H1 (cell line): ENCODE measurements at regions not wholly inside any gene's neighbourhood (a gene's known extent, or its start where the extent isn't known, plus 50 kb on each side); places are given as distances from the start of the nearest gene placed in this dataset.

ENCODE experiments used
- CTCF ChIP-seq, 3 experiments: IDR thresholded peaks; 1 replicate in 2 of 3; 2 replicates in 1 of 3; pipeline versions ENCODE4 v1.5.1 to v1.6.1; 2011; ENCODE audit warnings: low read length in 3 of 3, mild to moderate bottlenecking in 3 of 3, inconsistent platforms in 2 of 3, low read depth in 1 of 3, moderate library complexity in 1 of 3; ENCODE audit not compliant: insufficient read depth in 1 of 3; ENCODE audit errors: control extremely low read depth in 1 of 3
- HDAC6 ChIP-seq: IDR thresholded peaks from one replicate; pipeline ENCODE4 v1.7.1; 2012; ENCODE audit warnings: low read depth, mild to moderate bottlenecking, inconsistent platforms, low read length, moderate library complexity
- JUN ChIP-seq: IDR thresholded peaks from 2 replicates; pipeline ENCODE4 v1.6.1; 2011; ENCODE audit warnings: low read depth, mild to moderate bottlenecking, improper control_type of control experiment, low read length
- NRF1 ChIP-seq: IDR thresholded peaks from 2 replicates; pipeline ENCODE4 v1.6.1; 2011; ENCODE audit warnings: mild to moderate bottlenecking, low read depth, low read length, improper control_type of control experiment
- RAD21 ChIP-seq, 2 experiments: IDR thresholded peaks in 1 of 2; conservative IDR thresholded peaks in 1 of 2; 2 replicates each; pipeline ENCODE4 v1.6.1; 2011; ENCODE audit warnings: low read depth in 2 of 2, low read length in 2 of 2, improper control_type of control experiment in 1 of 2, inconsistent platforms in 1 of 2, mild to moderate bottlenecking in 1 of 2, moderate library complexity in 1 of 2
- SP1 ChIP-seq: IDR thresholded peaks from 2 replicates; pipeline ENCODE4 v1.6.1; 2011; ENCODE audit warnings: low read depth, low read length
- TCF12 ChIP-seq: IDR thresholded peaks from 2 replicates; pipeline ENCODE4 v1.6.1; 2011; ENCODE audit warnings: low read depth, mild to moderate bottlenecking, low read length

- TF ChIP-seq HDAC6 (no peak), RAD21 (IDR thresholded peaks at IDR 0.05 in 1 of 2, conservative IDR thresholded peaks at IDR 0.05 in 1 of 2; ENCODE audit: low read depth in 2 of 2, low read length in 2 of 2) (peak; percentile 58 to 71), TCF12 (no peak), NRF1 (no peak), SP1 (no peak), JUN (no peak), CTCF (IDR thresholded peaks at IDR 0.05; ENCODE audit: control extremely low read depth in 1 of 3, insufficient read depth in 1 of 3, low read depth in 1 of 3, low read length in 3 of 3) (peak; percentile 56 to 68 (median 66))
Measured at GRCh38 chr7:106779877-106780276, 85.2 kb upstream of the PIK3CG start (continued).
